ENCODE measurements at regions not wholly inside any gene's neighbourhood (a gene's known extent, or its start where the extent isn't known, plus 50 kb on each side); places are given as distances from the start of the nearest gene placed in this dataset.

Small RNAs in the stretch of these regions (small RNA-seq; reads per million reads assigned to genes)
- gene MIR4477B: 0 reads per million in 2 donors
- gene PTGER4P3: 0 reads per million in 2 donors
- gene RNA5SP284: 0 reads per million in 2 donors
